Epithelial cell of esophagus (primary cell): ENCODE measurements at regions not wholly inside any gene's neighbourhood (a gene's known extent, or its start where the extent isn't known, plus 50 kb on each side); places are given as distances from the start of the nearest gene placed in this dataset.
"Not testable (repeated sequence)": the region's sequence is repeated elsewhere in the genome, so short reads cannot be mapped to it uniquely, and the experiment has no call there.

Experiments
- DNase-seq: peaks from one replicate; pipeline ENCODE4 v3.0.0; 2010; ENCODE audit warnings: low read depth
- H3K4me3 ChIP-seq: 2 replicates; pipeline ENCODE4 v1.5.1; 2011; ENCODE audit warnings: mild to moderate bottlenecking, low read length, control low read depth
- CTCF ChIP-seq: IDR thresholded peaks from 2 replicates; pipeline ENCODE4 v1.5.1; 2011; ENCODE audit warnings: low read depth, mild to moderate bottlenecking, low read length, control low read depth, inconsistent platforms; ENCODE audit not compliant: insufficient read depth; ENCODE audit errors: missing control alignments

GRCh38 chr14:106115401-106115800, 589.0 kb downstream of the TMEM121 start:
- DNase-seq, result no peak
- H3K4me3 ChIP-seq, result no peak overlapping the region
- no peak for TF ChIP-seq CTCF

- not testable (repeated sequence) for H3K4me3 ChIP-seq, DNase-seq
Measured at GRCh38 chr14:106116339-106116930, 590.1 kb downstream of the TMEM121 start.

- no peak overlapping the region for H3K4me3 ChIP-seq
- no peak for DNase-seq
- TF ChIP-seq CTCF, result no peak
Measured at GRCh38 chr14:106120101-106120500, 593.7 kb downstream of the TMEM121 start.

- no peak for DNase-seq
- TF ChIP-seq CTCF, result no peak
- no peak overlapping the region for H3K4me3 ChIP-seq
Measured at GRCh38 chr14:106129274-106129673, 602.9 kb downstream of the TMEM121 start.

GRCh38 chr14:106129904-106130661, 603.7 kb downstream of the TMEM121 start:
- not testable (repeated sequence) for DNase-seq, H3K4me3 ChIP-seq

- not testable (repeated sequence) for H3K4me3 ChIP-seq, DNase-seq
Measured at GRCh38 chr14:106133126-106133525, 606.7 kb downstream of the TMEM121 start.

GRCh38 chr14:106134886-106135285, 608.5 kb downstream of the TMEM121 start:
- no peak for DNase-seq
- no peak for TF ChIP-seq CTCF
- H3K4me3 ChIP-seq, result no peak overlapping the region

- no peak for TF ChIP-seq CTCF
- DNase-seq, result no peak
- H3K4me3 ChIP-seq, result no peak overlapping the region
Measured at GRCh38 chr14:106141242-106142220, 615.1 kb downstream of the TMEM121 start.

- not testable (repeated sequence) for DNase-seq, H3K4me3 ChIP-seq
Measured at GRCh38 chr14:106145731-106146130, 619.3 kb downstream of the TMEM121 start.
